ENCODE measurements at regions not wholly inside any gene's neighbourhood (a gene's known extent, or its start where the extent isn't known, plus 50 kb on each side); places are given as distances from the start of the nearest gene placed in this dataset.

- no peak for DNase-seq (ENCODE audit: low spot score)
Measured at GRCh38 chr6:163952005-163952404, 537.5 kb downstream of the QKI start.

- DNase-seq (ENCODE audit: low spot score) = no peak
Measured at GRCh38 chr6:163951326-163951725, 536.8 kb downstream of the QKI start.

- no peak for DNase-seq (ENCODE audit: low spot score)
Measured at GRCh38 chr6:163950159-163950558, 535.6 kb downstream of the QKI start.

- DNase-seq (ENCODE audit: low spot score) = no peak
Measured at GRCh38 chr6:163949431-163949830, 534.9 kb downstream of the QKI start.

GRCh38 chr6:163948250-163948649 is 533.7 kb downstream of the QKI start:
- DNase-seq (ENCODE audit: low spot score) = no peak

GRCh38 chr6:163947276-163947675 is 532.8 kb downstream of the QKI start:
- DNase-seq (ENCODE audit: low spot score) = no peak

- DNase-seq (ENCODE audit: low spot score) = no peak
Measured at GRCh38 chr6:163946437-163946836, 531.9 kb downstream of the QKI start.

- peak; percentile 80 for DNase-seq (ENCODE audit: low spot score)
Measured at GRCh38 chr6:163945808-163946207, 531.3 kb downstream of the QKI start.

GRCh38 chr6:163944897-163945296 is 530.4 kb downstream of the QKI start:
- DNase-seq (ENCODE audit: low spot score) = no peak

GRCh38 chr6:163943607-163944385 is 529.3 kb downstream of the QKI start:
- no peak for DNase-seq (ENCODE audit: low spot score)

- no peak for DNase-seq (ENCODE audit: low spot score)
Measured at GRCh38 chr6:163942790-163943189, 528.3 kb downstream of the QKI start.

- DNase-seq (ENCODE audit: low spot score) = no peak
Measured at GRCh38 chr6:163941624-163941976, 527.1 kb downstream of the QKI start.

GRCh38 chr6:163940705-163941623 is 526.4 kb downstream of the QKI start:
- DNase-seq (ENCODE audit: low spot score) = no peak

GRCh38 chr6:163937071-163937470 is 522.6 kb downstream of the QKI start:
- DNase-seq (ENCODE audit: low spot score) = no peak

- no peak for DNase-seq (ENCODE audit: low spot score)
Measured at GRCh38 chr6:163935158-163935762, 520.7 kb downstream of the QKI start.

GRCh38 chr6:163930012-163930411 is 515.5 kb downstream of the QKI start:
- DNase-seq (ENCODE audit: low spot score) = no peak

- no peak for DNase-seq (ENCODE audit: low spot score)
Measured at GRCh38 chr6:163929538-163929937, 515.0 kb downstream of the QKI start.

- DNase-seq (ENCODE audit: low spot score) = no peak
Measured at GRCh38 chr6:163926642-163927041, 512.1 kb downstream of the QKI start.

GRCh38 chr6:163925839-163926238 is 511.3 kb downstream of the QKI start:
- no peak for DNase-seq (ENCODE audit: low spot score)

GRCh38 chr6:163923658-163924411 is 509.3 kb downstream of the QKI start:
- DNase-seq (ENCODE audit: low spot score) = no peak

- no peak for DNase-seq (ENCODE audit: low spot score)
Measured at GRCh38 chr6:163922562-163922961, 508.0 kb downstream of the QKI start.

- DNase-seq (ENCODE audit: low spot score) = no peak
Measured at GRCh38 chr6:163919652-163920051, 505.1 kb downstream of the QKI start.

All from ureter (tissue), 1 donor.